Adrenal gland (tissue), 9 donors: ENCODE measurements at regions not wholly inside any gene's neighbourhood (a gene's known extent, or its start where the extent isn't known, plus 50 kb on each side); places are given as distances from the start of the nearest gene placed in this dataset.

Experiments used
- DNase-seq, 7 donors: peaks; one replicate each; pipeline ENCODE4 v3.0.0-alpha.2; 2019 to 2020
- H3K27ac ChIP-seq, 5 donors: fragments of 200-600 bp; sonication (generic) in 4 of 5; 1 replicate in 3 of 5; 2 replicates in 2 of 5; pipeline versions ENCODE4 v1.5.1 to v1.8.0; 2016 to 2020; ENCODE audit warnings: mild to moderate bottlenecking in 1 of 5
- H3K27me3 ChIP-seq: fragments of 200-600 bp; 2 replicates; pipeline ENCODE4 v1.8.0; 2021
- H3K36me3 ChIP-seq, 2 donors: fragments of 200-600 bp; replicated peaks in 1 of 2; 1 replicate in 1 of 2; 2 replicates in 1 of 2; pipeline versions ENCODE4 v1.5.1 to v1.8.0; 2018 to 2022
- H3K4me1 ChIP-seq, 2 donors: fragments of 200-600 bp; replicated peaks in 1 of 2; 1 replicate in 1 of 2; 2 replicates in 1 of 2; pipeline versions ENCODE4 v1.5.1 to v1.8.0; 2018 to 2021
- H3K4me3 ChIP-seq, 4 donors: fragments of 200-600 bp; sonication (generic) in 3 of 4; one replicate each; pipeline ENCODE4 v1.5.1; 2016 to 2018
- H3K9me3 ChIP-seq, 3 donors: fragments of 200-600 bp; sonication (generic) in 1 of 3; replicated peaks in 1 of 3; 1 replicate in 2 of 3; 2 replicates in 1 of 3; pipeline versions ENCODE4 v1.5.1 to v1.8.0; 2016 to 2021
- CTCF ChIP-seq, 6 experiments: fragments of 450-650 bp in 4 of 6; fragments of 200-600 bp in 2 of 6; sonication (generic) in 1 of 6; IDR thresholded peaks; 1 replicate in 5 of 6; 2 replicates in 1 of 6; pipeline versions ENCODE4 v1.5.1 to v1.8.0; 2016 to 2021; ENCODE audit warnings: antibody characterized with exemption in 6 of 6, mild to moderate bottlenecking in 2 of 6, moderate library complexity in 1 of 6
- POLR2A ChIP-seq, 2 donors: fragments of 450-650 bp; IDR thresholded peaks; one replicate each; pipeline ENCODE4 v1.6.1; 2017; ENCODE audit warnings: antibody characterized with exemption in 2 of 2, mild to moderate bottlenecking in 2 of 2, moderate library complexity in 1 of 2
- WGBS, 4 donors: extraction: QIAGEN DNeasy Blood & Tissue Kit in 2 of 4; methylation state at CpG; one replicate each; pipeline versions ENCODE4 v1.1.5 to v1.1.7; 2013 to 2017; 5-methylcytosine and 5-hydroxymethylcytosine counted together
- intact Hi-C, 2 donors: fragments of 100-400 bp; cut with DNase I; formaldehyde crosslinking; loops; one replicate each; pipeline versions ENCODE4 v1.14.1 to v1.15.0; 2022 to 2023
- donor health status: healthy with polysubstance abuse.
- donor health status: Bipolar disorder and iron deficiency.
- donor health status: DM: yes; HTN: yes; CAD: no.
- donor health status: DM: no; HTN: no; CAD: no.
- donor health status: DM: no; HTN: no; CAD: no.

DNA sequence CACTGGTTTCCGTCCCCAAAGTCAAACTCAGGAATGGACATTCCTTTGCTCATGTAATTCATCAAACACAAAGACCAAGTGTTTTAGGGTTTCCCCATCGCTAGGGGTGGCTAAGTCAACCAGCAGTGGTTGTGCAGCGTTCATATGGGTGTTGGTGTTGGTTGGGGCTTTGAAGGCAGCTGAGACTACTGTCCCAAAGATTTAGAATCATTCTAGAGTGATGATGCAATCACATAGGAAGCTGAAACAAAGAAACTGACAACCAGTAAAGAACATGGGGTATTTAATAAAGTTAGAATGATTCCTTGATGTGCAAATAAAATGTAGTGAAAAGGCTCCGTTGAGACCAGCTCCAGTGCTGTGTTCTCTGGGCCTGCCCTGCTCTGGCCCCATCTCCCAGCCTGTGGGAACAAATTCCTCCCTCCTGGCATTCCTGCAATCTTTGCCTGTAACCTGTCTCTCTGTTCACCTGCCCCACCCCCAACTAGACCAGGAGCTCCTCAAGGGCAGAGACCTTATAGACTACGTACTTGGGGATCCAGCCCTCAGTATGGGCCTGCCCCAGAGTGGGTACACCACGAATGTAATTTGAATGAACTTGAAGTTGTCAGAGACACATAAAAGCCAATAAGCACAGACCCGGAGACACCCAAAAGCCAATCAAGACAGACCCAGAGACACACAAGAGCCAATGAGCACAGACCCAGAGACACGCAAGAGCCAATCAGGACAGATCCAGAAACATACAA lies 191.7 kb upstream of the TWIST2 start:
- intact Hi-C loops = no loop called here
- 58 to 79% (median 63%) methylated on average over 8 of the region's 8 CpGs for WGBS, 4 donors
- Histone ChIP-seq H3K36me3 (no peaks in the 10 kb centered on the region), H3K27ac (no peak overlapping the region), H3K4me3 (no peak overlapping the region), H3K4me1 (no peaks in the 10 kb centered on the region), H3K27me3 (no peaks in the 10 kb centered on the region), H3K9me3 (no peaks in the 10 kb centered on the region)
- peak in 1 of 7 donors; percentile 7 for DNase-seq
- TF ChIP-seq CTCF (IDR thresholded peaks at IDR 0.05) (no peak), POLR2A (IDR thresholded peaks at IDR 0.05) (no peak)

- Histone ChIP-seq H3K36me3 (no peaks in the 10 kb centered on the region), H3K4me3 (no peak overlapping the region), H3K27ac (no peak overlapping the region), H3K9me3 (no peaks in the 10 kb centered on the region), H3K27me3 (no peaks in the 10 kb centered on the region), H3K4me1 (no peaks in the 10 kb centered on the region)
- intact Hi-C loops = no loop called here
- DNase-seq = peak in 1 of 7 donors; percentile 14
- 66 to 73% (median 69%) methylated on average over 10 to 12 of the region's 12 CpGs for WGBS, 4 donors
- TF ChIP-seq CTCF (IDR thresholded peaks at IDR 0.05) (no peak), POLR2A (IDR thresholded peaks at IDR 0.05) (no peak)
Measured at GRCh38 chr2:238657132-238658053, 190.5 kb upstream of the TWIST2 start.

DNA sequence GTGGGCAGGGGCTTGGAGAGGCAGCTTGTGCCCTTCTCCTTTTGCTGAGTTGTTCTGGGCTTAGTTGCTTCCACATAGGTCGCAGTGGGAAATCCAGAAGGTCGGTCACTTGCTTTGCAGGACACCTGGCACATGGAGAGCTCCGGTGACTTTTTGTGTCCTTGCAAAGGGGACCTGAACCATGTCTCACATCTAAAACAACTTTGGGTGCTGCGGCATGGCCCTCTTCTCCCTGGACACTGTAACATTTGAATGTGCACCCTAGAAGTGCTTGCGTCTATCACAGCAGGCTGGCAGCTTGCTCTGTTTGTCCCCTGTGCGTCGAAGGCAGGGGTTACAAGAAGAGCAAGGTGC lies 189.9 kb upstream of the TWIST2 start:
- Histone ChIP-seq H3K36me3 (no peaks in the 10 kb centered on the region), H3K27me3 (no peaks in the 10 kb centered on the region), H3K27ac (no peak overlapping the region), H3K9me3 (no peaks in the 10 kb centered on the region), H3K4me3 (no peak overlapping the region), H3K4me1 (no peaks in the 10 kb centered on the region)
- 88 to 100% (median 96%) methylated on average over 7 of the region's 7 CpGs for WGBS, 4 donors
- intact Hi-C loops = no loop called here
- DNase-seq = peak in 1 of 7 donors; percentile 8
- no peak for TF ChIP-seq CTCF (IDR thresholded peaks at IDR 0.05)
- TF ChIP-seq POLR2A (IDR thresholded peaks at IDR 0.05) = no peak

- WGBS, 4 donors = 88 to 100% (median 94%) methylated on average over 3 of the region's 3 CpGs
- no peak for DNase-seq
- Histone ChIP-seq H3K27me3 (no peaks in the 10 kb centered on the region), H3K36me3 (no peaks in the 10 kb centered on the region), H3K4me3 (no peak overlapping the region), H3K4me1 (no peaks in the 10 kb centered on the region), H3K9me3 (no peaks in the 10 kb centered on the region), H3K27ac (no peak overlapping the region)
- TF ChIP-seq POLR2A (IDR thresholded peaks at IDR 0.05) (no peak), CTCF (IDR thresholded peaks at IDR 0.05) (no peak)
- intact Hi-C loops = no loop called here
Measured at GRCh38 chr2:238658820-238659219, 189.1 kb upstream of the TWIST2 start.
